ENCODE measurements at regions not wholly inside any gene's neighbourhood (a gene's known extent, or its start where the extent isn't known, plus 50 kb on each side); places are given as distances from the start of the nearest gene placed in this dataset.

DNA sequence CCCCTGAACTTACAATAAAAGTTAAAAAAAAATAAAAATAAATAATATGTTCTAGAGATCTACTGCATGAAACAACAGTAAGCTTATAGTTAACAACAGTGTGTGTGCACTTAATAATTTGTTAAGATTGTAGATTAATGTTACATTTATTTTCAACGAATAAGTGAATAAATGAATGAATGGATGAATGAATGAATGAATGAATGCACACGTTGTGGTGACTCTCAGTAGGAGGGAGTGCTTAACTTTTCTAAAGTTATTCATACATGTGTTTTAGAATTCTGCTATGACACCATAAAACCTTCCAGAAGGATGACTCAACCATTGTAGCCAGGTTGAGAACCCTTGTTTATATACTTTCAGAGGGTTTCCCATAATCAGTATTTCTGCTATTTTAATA is 1269.4 kb upstream of the CDH6 start:
- ATAC-seq: no peak
- TF ChIP-seq ZNF565 (CRISPR knock-in tag; conservative IDR thresholded peaks at IDR 0.05; ENCODE audit: low read depth): no peak
- TF ChIP-seq ZNF70 (CRISPR knock-in tag; IDR thresholded peaks at IDR 0.05): no peak
- no peak for TF ChIP-seq ESRRG (CRISPR knock-in tag; IDR thresholded peaks at IDR 0.05)
- TF ChIP-seq ISL1 (CRISPR knock-in tag; IDR thresholded peaks at IDR 0.05): no peak
- TF ChIP-seq CSDC2 (CRISPR knock-in tag; IDR thresholded peaks at IDR 0.05): no peak
- TF ChIP-seq TOX (CRISPR knock-in tag; IDR thresholded peaks at IDR 0.05; ENCODE audit: borderline replicate concordance): no peak
- no peak for TF ChIP-seq TCF4 (CRISPR knock-in tag; IDR thresholded peaks at IDR 0.05; ENCODE audit: borderline replicate concordance)

DNA sequence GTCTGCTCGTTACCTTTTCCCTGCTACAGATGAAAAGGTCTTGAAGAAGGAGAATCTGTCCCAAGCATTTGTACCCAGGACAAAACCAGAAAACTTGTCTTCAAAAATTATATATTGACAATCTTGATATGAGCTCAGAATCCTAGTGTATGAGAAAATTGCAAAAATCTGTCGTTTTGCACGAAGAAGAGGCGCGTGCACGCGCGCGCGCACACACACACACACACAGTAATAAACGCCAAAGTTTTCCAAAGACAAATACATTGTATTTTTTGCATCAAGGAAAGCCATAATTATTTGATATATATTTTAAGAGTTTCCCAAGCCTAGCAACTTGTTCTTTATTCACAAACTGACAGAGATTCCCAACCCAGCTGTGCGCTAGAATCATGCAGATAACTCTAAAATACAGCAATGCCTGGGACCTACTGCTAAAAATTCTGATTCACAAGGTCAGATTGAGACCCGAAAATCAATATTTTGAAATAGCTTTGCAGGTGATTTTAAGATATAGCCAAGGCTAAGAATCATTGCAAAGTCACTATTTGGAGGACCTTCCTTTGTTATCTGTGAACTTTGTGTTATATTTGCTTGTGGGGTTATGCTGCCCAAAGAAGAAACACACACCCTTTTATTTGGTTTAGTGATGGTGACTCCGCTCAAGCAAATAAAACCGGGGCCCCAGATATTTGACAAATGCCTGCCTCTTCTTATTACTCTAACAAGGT is 1287.7 kb upstream of the CDH6 start:
- TF ChIP-seq ESRRG (CRISPR knock-in tag; IDR thresholded peaks at IDR 0.05) (no peak), SNAI2 (CRISPR knock-in tag; IDR thresholded peaks at IDR 0.05) (no peak), RARB (CRISPR knock-in tag; IDR thresholded peaks at IDR 0.05) (no peak), ZFP3 (CRISPR knock-in tag; IDR thresholded peaks at IDR 0.05) (no peak), ZFP30 (CRISPR knock-in tag; IDR thresholded peaks at IDR 0.05) (no peak), ARNTL (CRISPR knock-in tag; IDR thresholded peaks at IDR 0.05; ENCODE audit: borderline replicate concordance, low read depth) (no peak), ISL1 (CRISPR knock-in tag; IDR thresholded peaks at IDR 0.05) (no peak), GLIS3 (CRISPR knock-in tag; IDR thresholded peaks at IDR 0.05) (no peak), CSDC2 (CRISPR knock-in tag; IDR thresholded peaks at IDR 0.05) (no peak), BACH2 (CRISPR knock-in tag; IDR thresholded peaks at IDR 0.05; ENCODE audit: borderline replicate concordance) (no peak), TOX (CRISPR knock-in tag; IDR thresholded peaks at IDR 0.05; ENCODE audit: borderline replicate concordance) (no peak), OSR1 (CRISPR knock-in tag; IDR thresholded peaks at IDR 0.05) (no peak), ZNF565 (CRISPR knock-in tag; conservative IDR thresholded peaks at IDR 0.05; ENCODE audit: low read depth) (no peak)
- TF ChIP-seq, protein P1, sequence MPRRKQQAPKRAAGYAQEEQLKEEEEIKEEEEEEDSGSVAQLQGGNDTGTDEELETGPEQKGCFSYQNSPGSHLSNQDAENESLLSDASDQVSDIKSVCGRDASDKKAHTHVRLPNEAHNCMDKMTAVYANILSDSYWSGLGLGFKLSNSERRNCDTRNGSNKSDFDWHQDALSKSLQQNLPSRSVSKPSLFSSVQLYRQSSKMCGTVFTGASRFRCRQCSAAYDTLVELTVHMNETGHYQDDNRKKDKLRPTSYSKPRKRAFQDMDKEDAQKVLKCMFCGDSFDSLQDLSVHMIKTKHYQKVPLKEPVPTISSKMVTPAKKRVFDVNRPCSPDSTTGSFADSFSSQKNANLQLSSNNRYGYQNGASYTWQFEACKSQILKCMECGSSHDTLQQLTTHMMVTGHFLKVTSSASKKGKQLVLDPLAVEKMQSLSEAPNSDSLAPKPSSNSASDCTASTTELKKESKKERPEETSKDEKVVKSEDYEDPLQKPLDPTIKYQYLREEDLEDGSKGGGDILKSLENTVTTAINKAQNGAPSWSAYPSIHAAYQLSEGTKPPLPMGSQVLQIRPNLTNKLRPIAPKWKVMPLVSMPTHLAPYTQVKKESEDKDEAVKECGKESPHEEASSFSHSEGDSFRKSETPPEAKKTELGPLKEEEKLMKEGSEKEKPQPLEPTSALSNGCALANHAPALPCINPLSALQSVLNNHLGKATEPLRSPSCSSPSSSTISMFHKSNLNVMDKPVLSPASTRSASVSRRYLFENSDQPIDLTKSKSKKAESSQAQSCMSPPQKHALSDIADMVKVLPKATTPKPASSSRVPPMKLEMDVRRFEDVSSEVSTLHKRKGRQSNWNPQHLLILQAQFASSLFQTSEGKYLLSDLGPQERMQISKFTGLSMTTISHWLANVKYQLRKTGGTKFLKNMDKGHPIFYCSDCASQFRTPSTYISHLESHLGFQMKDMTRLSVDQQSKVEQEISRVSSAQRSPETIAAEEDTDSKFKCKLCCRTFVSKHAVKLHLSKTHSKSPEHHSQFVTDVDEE (CRISPR knock-in tag; IDR thresholded peaks at IDR 0.05): no peak
- TF ChIP-seq, protein P2, sequence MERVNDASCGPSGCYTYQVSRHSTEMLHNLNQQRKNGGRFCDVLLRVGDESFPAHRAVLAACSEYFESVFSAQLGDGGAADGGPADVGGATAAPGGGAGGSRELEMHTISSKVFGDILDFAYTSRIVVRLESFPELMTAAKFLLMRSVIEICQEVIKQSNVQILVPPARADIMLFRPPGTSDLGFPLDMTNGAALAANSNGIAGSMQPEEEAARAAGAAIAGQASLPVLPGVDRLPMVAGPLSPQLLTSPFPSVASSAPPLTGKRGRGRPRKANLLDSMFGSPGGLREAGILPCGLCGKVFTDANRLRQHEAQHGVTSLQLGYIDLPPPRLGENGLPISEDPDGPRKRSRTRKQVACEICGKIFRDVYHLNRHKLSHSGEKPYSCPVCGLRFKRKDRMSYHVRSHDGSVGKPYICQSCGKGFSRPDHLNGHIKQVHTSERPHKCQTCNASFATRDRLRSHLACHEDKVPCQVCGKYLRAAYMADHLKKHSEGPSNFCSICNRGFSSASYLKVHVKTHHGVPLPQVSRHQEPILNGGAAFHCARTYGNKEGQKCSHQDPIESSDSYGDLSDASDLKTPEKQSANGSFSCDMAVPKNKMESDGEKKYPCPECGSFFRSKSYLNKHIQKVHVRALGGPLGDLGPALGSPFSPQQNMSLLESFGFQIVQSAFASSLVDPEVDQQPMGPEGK (CRISPR knock-in tag; IDR thresholded peaks at IDR 0.05; ENCODE audit: borderline replicate concordance): no peak
- TF ChIP-seq, protein P3, sequence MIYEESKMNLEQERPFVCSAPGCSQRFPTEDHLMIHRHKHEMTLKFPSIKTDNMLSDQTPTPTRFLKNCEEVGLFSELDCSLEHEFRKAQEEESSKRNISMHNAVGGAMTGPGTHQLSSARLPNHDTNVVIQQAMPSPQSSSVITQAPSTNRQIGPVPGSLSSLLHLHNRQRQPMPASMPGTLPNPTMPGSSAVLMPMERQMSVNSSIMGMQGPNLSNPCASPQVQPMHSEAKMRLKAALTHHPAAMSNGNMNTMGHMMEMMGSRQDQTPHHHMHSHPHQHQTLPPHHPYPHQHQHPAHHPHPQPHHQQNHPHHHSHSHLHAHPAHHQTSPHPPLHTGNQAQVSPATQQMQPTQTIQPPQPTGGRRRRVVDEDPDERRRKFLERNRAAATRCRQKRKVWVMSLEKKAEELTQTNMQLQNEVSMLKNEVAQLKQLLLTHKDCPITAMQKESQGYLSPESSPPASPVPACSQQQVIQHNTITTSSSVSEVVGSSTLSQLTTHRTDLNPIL (CRISPR knock-in tag; IDR thresholded peaks at IDR 0.05; ENCODE audit: low read depth): no peak
- TF ChIP-seq, protein P4, sequence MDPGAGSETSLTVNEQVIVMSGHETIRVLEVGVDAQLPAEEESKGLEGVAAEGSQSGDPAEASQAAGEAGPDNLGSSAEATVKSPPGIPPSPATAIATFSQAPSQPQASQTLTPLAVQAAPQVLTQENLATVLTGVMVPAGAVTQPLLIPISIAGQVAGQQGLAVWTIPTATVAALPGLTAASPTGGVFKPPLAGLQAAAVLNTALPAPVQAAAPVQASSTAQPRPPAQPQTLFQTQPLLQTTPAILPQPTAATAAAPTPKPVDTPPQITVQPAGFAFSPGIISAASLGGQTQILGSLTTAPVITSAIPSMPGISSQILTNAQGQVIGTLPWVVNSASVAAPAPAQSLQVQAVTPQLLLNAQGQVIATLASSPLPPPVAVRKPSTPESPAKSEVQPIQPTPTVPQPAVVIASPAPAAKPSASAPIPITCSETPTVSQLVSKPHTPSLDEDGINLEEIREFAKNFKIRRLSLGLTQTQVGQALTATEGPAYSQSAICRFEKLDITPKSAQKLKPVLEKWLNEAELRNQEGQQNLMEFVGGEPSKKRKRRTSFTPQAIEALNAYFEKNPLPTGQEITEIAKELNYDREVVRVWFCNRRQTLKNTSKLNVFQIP (CRISPR knock-in tag; IDR thresholded peaks at IDR 0.05; ENCODE audit: borderline replicate concordance, low read depth): no peak
- no peak for ATAC-seq

DNA sequence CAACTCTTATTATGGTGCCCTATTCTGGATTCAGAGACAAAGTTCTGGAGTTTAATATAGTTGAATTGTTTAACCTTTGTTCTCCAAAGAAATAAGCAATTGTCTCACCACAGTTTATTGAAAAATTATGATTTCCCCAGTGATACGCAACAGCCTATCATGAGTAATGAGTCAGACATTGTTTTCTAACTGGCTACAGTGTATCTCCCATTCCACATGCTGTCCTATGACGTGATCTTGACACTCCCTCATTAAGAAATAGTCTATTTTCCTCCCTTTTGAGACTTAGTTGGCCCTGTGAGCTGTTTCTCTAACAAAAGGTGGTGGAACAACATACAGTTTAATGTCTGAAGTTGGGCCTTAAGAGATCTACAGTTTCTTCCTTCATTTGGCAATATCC is 1290.6 kb upstream of the CDH6 start:
- no peak for ATAC-seq
- TF ChIP-seq PPARA (CRISPR knock-in tag; IDR thresholded peaks at IDR 0.05; ENCODE audit: borderline replicate concordance) (no peak), TCF4 (CRISPR knock-in tag; IDR thresholded peaks at IDR 0.05; ENCODE audit: borderline replicate concordance) (no peak), ZC3H10 (CRISPR knock-in tag; IDR thresholded peaks at IDR 0.05) (no peak), RARB (CRISPR knock-in tag; IDR thresholded peaks at IDR 0.05) (no peak), GLIS3 (CRISPR knock-in tag; IDR thresholded peaks at IDR 0.05) (no peak), ZNF70 (CRISPR knock-in tag; IDR thresholded peaks at IDR 0.05) (no peak), ZNF8 (CRISPR knock-in tag; IDR thresholded peaks at IDR 0.05) (no peak)
- TF ChIP-seq, protein P3 (CRISPR knock-in tag; IDR thresholded peaks at IDR 0.05; ENCODE audit: low read depth): no peak
- TF ChIP-seq, protein P4 (CRISPR knock-in tag; IDR thresholded peaks at IDR 0.05; ENCODE audit: borderline replicate concordance, low read depth): no peak
- TF ChIP-seq, protein P1 (CRISPR knock-in tag; IDR thresholded peaks at IDR 0.05): no peak

Data from SK-N-SH treated with all-trans-retinoic acid at 6 μM for 48 hours (cell line).